SK-N-MC (cell line): ENCODE measurements at regions not wholly inside any gene's neighbourhood (a gene's known extent, or its start where the extent isn't known, plus 50 kb on each side); places are given as distances from the start of the nearest gene placed in this dataset.

Experiments
- EZH2 ChIP-seq: fragments of 200-600 bp; sonication (generic); IDR thresholded peaks from one replicate; pipeline ENCODE4 v1.6.1; 2017; ENCODE audit warnings: antibody characterized with exemption
- POLR2AphosphoS5 ChIP-seq: IDR thresholded peaks from 2 replicates; pipeline ENCODE4 v1.6.1; 2012; ENCODE audit warnings: mild to moderate bottlenecking, low read depth, low read length, borderline replicate concordance

- no peak for TF ChIP-seq POLR2AphosphoS5
- no peak for TF ChIP-seq EZH2
Observed at GRCh38 chr18:78518805-78519204, 460.8 kb upstream of the SALL3 start.
